CD4-positive, alpha-beta T cell treated with Interleukin-6 for 4 hours (primary cell): ENCODE measurements at regions not wholly inside any gene's neighbourhood (a gene's known extent, or its start where the extent isn't known, plus 50 kb on each side); places are given as distances from the start of the nearest gene placed in this dataset.

ENCODE experiments used
- DNase-seq: peaks from one replicate; pipeline ENCODE4 v3.0.0-alpha.2; 2020; ENCODE audit warnings: mixed read lengths

- no peak for DNase-seq
Observed at GRCh38 chr1:4933232-4933631, 278.8 kb downstream of the AJAP1 start.

GRCh38 chr1:4932311-4933030 is 278.1 kb downstream of the AJAP1 start:
- DNase-seq: no peak

- no peak for DNase-seq
Observed at GRCh38 chr1:4931486-4931885, 277.1 kb downstream of the AJAP1 start.

- DNase-seq: no peak
Observed at GRCh38 chr1:4928186-4928585, 273.8 kb downstream of the AJAP1 start.

GRCh38 chr1:4924356-4924755 is 269.9 kb downstream of the AJAP1 start:
- DNase-seq: no peak

- DNase-seq: no peak
Observed at GRCh38 chr1:4916610-4917009, 262.2 kb downstream of the AJAP1 start.

GRCh38 chr1:4915154-4915553 is 260.7 kb downstream of the AJAP1 start:
- DNase-seq: no peak

GRCh38 chr1:4908486-4908885 is 254.1 kb downstream of the AJAP1 start:
- no peak for DNase-seq

- DNase-seq: no peak
Observed at GRCh38 chr1:4894566-4894965, 240.2 kb downstream of the AJAP1 start.

GRCh38 chr1:4880626-4881025 is 226.2 kb downstream of the AJAP1 start:
- DNase-seq: no peak

- no peak for DNase-seq
Observed at GRCh38 chr1:4877426-4877825, 223.0 kb downstream of the AJAP1 start.

- no peak for DNase-seq
Observed at GRCh38 chr1:4871373-4871772, 217.0 kb downstream of the AJAP1 start.

- DNase-seq: no peak
Observed at GRCh38 chr1:4868521-4868920, 214.1 kb downstream of the AJAP1 start.

- DNase-seq: no peak
Observed at GRCh38 chr1:4856396-4856795, 202.0 kb downstream of the AJAP1 start.

- DNase-seq: no peak
Observed at GRCh38 chr1:4854367-4854766, 200.0 kb downstream of the AJAP1 start.

GRCh38 chr1:4853904-4854303 is 199.5 kb downstream of the AJAP1 start:
- no peak for DNase-seq

GRCh38 chr1:4851385-4852065 is 197.1 kb downstream of the AJAP1 start:
- DNase-seq: no peak

- DNase-seq: no peak
Observed at GRCh38 chr1:4848431-4848830, 194.0 kb downstream of the AJAP1 start.

GRCh38 chr1:4847711-4848110 is 193.3 kb downstream of the AJAP1 start:
- no peak for DNase-seq
